Astrocyte (in vitro differentiated cells and primary cell): ENCODE measurements at regions not wholly inside any gene's neighbourhood (a gene's known extent, or its start where the extent isn't known, plus 50 kb on each side); places are given as distances from the start of the nearest gene placed in this dataset.

Experiments used
- EZH2 ChIP-seq: IDR thresholded peaks from 2 replicates; pipeline ENCODE4 v1.6.1; 2012; ENCODE audit warnings: mild to moderate bottlenecking, low read length, inconsistent platforms; ENCODE audit not compliant: insufficient read depth
- TF ChIP-seq, protein P1 (sequence below): IDR thresholded peaks from 2 replicates; pipeline ENCODE4 v1.5.1; 2011; ENCODE audit warnings: low read depth, mild to moderate bottlenecking, inconsistent platforms, low read length, moderate library complexity; ENCODE audit not compliant: insufficient read depth

DNA sequence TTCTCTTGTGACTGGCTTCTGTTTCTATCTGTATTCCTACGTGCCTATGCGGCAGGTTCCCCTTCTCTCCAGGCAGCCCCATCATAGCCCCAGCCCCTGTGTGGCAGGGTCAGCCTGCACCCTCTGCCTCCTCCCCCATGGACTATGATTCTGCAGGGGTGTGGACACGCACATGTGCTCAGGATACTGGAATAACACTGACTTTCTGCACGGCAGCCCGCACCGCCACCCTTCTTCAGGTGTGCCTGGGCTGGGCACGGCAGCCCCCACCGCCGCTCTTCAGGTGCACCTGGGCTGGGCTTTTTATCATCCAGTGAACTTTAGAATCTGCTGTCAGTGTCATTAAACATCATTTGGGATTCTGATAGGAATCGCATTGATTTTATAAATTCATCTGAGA lies 202.6 kb upstream of the PPP2R2D start:
- no peak for TF ChIP-seq EZH2
- TF ChIP-seq, protein P1, sequence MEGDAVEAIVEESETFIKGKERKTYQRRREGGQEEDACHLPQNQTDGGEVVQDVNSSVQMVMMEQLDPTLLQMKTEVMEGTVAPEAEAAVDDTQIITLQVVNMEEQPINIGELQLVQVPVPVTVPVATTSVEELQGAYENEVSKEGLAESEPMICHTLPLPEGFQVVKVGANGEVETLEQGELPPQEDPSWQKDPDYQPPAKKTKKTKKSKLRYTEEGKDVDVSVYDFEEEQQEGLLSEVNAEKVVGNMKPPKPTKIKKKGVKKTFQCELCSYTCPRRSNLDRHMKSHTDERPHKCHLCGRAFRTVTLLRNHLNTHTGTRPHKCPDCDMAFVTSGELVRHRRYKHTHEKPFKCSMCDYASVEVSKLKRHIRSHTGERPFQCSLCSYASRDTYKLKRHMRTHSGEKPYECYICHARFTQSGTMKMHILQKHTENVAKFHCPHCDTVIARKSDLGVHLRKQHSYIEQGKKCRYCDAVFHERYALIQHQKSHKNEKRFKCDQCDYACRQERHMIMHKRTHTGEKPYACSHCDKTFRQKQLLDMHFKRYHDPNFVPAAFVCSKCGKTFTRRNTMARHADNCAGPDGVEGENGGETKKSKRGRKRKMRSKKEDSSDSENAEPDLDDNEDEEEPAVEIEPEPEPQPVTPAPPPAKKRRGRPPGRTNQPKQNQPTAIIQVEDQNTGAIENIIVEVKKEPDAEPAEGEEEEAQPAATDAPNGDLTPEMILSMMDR, result no peak
